Right lobe of liver (tissue), 6 donors: ENCODE measurements at regions not wholly inside any gene's neighbourhood (a gene's known extent, or its start where the extent isn't known, plus 50 kb on each side); places are given as distances from the start of the nearest gene placed in this dataset.

Source experiments
- ATAC-seq, 4 donors: fragments of 200-7000 bp; cut with Tn5 transposase; one replicate each; pipeline ENCODE4 v1.9.1; 2020; ENCODE audit warnings: mild to moderate bottlenecking in 4 of 4, moderate library complexity in 4 of 4
- DNase-seq, 3 donors: peaks; one replicate each; pipeline ENCODE4 v3.0.0-alpha.2; 2020
- H3K27ac ChIP-seq, 3 donors: fragments of 200-600 bp; one replicate each; pipeline ENCODE4 v1.8.0; 2022
- H3K27me3 ChIP-seq, 2 donors: fragments of 200-600 bp; one replicate each; pipeline ENCODE4 v1.8.0; 2022
- H3K36me3 ChIP-seq, 4 donors: fragments of 200-600 bp; sonication (generic) in 1 of 4; one replicate each; pipeline versions ENCODE4 v1.5.1 to v1.8.0; 2017 to 2022; ENCODE audit warnings: control low read depth in 1 of 4
- H3K4me1 ChIP-seq, 4 donors: fragments of 200-600 bp; sonication (generic) in 1 of 4; one replicate each; pipeline versions ENCODE4 v1.5.1 to v1.8.0; 2017 to 2022; ENCODE audit warnings: control low read depth in 1 of 4
- H3K4me3 ChIP-seq, 3 donors: fragments of 200-600 bp; one replicate each; pipeline ENCODE4 v1.8.0; 2022
- H3K9me3 ChIP-seq, 4 donors: fragments of 200-600 bp; sonication (generic) in 1 of 4; one replicate each; pipeline versions ENCODE4 v1.5.1 to v1.8.0; 2017 to 2022; ENCODE audit warnings: control low read depth in 1 of 4
- CTCF ChIP-seq, 4 donors: fragments of 200-600 bp in 3 of 4; fragments of 450-650 bp in 1 of 4; IDR thresholded peaks; one replicate each; pipeline versions ENCODE4 v1.5.1 to v1.8.0; 2016 to 2022; ENCODE audit warnings: antibody characterized with exemption in 4 of 4, mild to moderate bottlenecking in 2 of 4
- POLR2A ChIP-seq: fragments of 450-650 bp; IDR thresholded peaks from one replicate; pipeline ENCODE4 v1.6.1; 2017; ENCODE audit warnings: antibody characterized with exemption, mild to moderate bottlenecking
- WGBS: methylation state at CpG from one replicate; pipeline ENCODE4 v1.1.6; 2018; ENCODE audit warnings: low coverage, low lambda C conversion rate; ENCODE audit not compliant: insufficient coverage; ENCODE audit errors: missing lambda C conversion rate; 5-methylcytosine and 5-hydroxymethylcytosine counted together
- intact Hi-C, 2 donors: fragments of 100-400 bp; cut with DNase I; formaldehyde crosslinking; loops; one replicate each; pipeline versions ENCODE4 v1.11.2 to v1.14.1; 2022
- donor health status: DM: no; HTN: yes; CAD: no.
- donor health status: DM: no; HTN: no; CAD: no.
- donor health status: DM: no; HTN: no; CAD: no.
- donor health status: DM: no; HTN: yes; CAD: no.
- donor health status: DM: no; HTN: yes; CAD: no.

DNA sequence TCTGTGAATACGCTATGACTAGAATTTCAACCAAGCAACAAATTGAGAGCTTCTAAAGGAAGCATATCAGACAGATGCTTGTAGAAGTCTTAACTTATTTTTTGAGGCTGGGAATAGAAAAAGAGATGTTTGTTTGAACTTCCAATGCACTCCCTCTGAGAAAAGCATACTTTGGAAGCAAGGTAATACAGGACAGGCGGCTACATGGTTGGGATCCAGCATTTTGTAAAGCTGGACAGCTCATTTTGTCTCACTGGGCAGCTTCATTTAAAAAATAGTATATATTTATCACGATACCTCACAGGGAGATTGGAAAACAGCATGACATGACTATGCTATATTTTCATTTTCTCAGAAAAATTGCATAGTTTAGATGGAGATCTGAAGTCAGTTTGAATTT, 821.3 kb upstream of the API5 start:
- TF ChIP-seq CTCF (IDR thresholded peaks at IDR 0.05): no peak
- TF ChIP-seq POLR2A: no peak
- ATAC-seq: no peak
- no peaks in the 10 kb centered on the region for H3K36me3 ChIP-seq
- no peak overlapping the region for H3K4me3 ChIP-seq
- H3K9me3 ChIP-seq: no peaks in the 10 kb centered on the region
- intact Hi-C loops: no loop called here
- H3K4me1 ChIP-seq: no peaks in the 10 kb centered on the region
- no peaks in the 10 kb centered on the region for H3K27me3 ChIP-seq
- H3K27ac ChIP-seq: no peak overlapping the region
- 53% methylated on average over 3 of the region's 3 CpGs for WGBS
- DNase-seq: no peak

GRCh38 chr11:42494459-42494858, 817.3 kb upstream of the API5 start:
- Histone ChIP-seq H3K4me3 (no peak overlapping the region), H3K9me3 (no peaks in the 10 kb centered on the region), H3K4me1 (no peaks in the 10 kb centered on the region), H3K36me3 (no peaks in the 10 kb centered on the region), H3K27me3 (no peaks in the 10 kb centered on the region), H3K27ac (no peak overlapping the region)
- TF ChIP-seq POLR2A (no peak), CTCF (IDR thresholded peaks at IDR 0.05) (no peak)
- intact Hi-C loops: no loop called here
- WGBS: 84% methylated on average over 9 of the region's 9 CpGs
- no peak for ATAC-seq
- no peak for DNase-seq

DNA sequence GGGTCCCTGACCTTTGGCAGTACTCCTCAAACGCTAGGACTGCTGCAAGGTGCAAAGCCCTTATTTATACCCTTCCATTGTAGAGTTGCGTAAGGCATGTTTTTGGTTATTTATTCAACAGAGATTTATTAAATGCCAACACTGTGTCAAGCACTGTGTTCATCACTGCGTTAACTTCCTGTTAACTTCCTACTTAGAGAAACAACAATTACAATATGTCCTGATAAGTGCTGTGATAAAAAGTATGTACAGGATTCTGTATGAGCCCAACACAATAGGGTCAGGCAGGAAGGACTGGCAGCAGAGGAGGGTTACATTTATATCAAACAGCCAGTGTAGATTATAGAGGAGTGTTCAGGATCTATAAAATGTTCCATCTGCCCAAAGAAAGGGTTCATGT, 812.8 kb upstream of the API5 start:
- H3K4me1 ChIP-seq: no peaks in the 10 kb centered on the region
- 54% methylated on average over 3 of the region's 3 CpGs for WGBS
- ATAC-seq (peak; percentile 35 to 84 (median 40)), DNase-seq (no peak)
- intact Hi-C loops: no loop called here
- no peaks in the 10 kb centered on the region for H3K27me3 ChIP-seq
- H3K36me3 ChIP-seq: no peaks in the 10 kb centered on the region
- TF ChIP-seq POLR2A: no peak
- no peak for TF ChIP-seq CTCF (IDR thresholded peaks at IDR 0.05)
- no peaks in the 10 kb centered on the region for H3K9me3 ChIP-seq
- H3K27ac ChIP-seq: no peak overlapping the region
- H3K4me3 ChIP-seq: no peak overlapping the region

GRCh38 chr11:42502151-42502550, 809.6 kb upstream of the API5 start:
- WGBS: 6% methylated on average over 1 of the region's 1 CpG
- Histone ChIP-seq H3K36me3 (no peaks in the 10 kb centered on the region), H3K27me3 (no peaks in the 10 kb centered on the region), H3K4me1 (no peaks in the 10 kb centered on the region), H3K27ac (no peak overlapping the region), H3K9me3 (no peaks in the 10 kb centered on the region), H3K4me3 (no peak overlapping the region)
- no peak for DNase-seq
- intact Hi-C loops: no loop called here
- TF ChIP-seq CTCF (IDR thresholded peaks at IDR 0.05): no peak
- TF ChIP-seq POLR2A: no peak
- ATAC-seq: no peak

- DNase-seq: no peak
- no peaks in the 10 kb centered on the region for H3K4me1 ChIP-seq
- no peaks in the 10 kb centered on the region for H3K36me3 ChIP-seq
- H3K27me3 ChIP-seq: no peaks in the 10 kb centered on the region
- no peak for ATAC-seq
- intact Hi-C loops: no loop called here
- TF ChIP-seq POLR2A (no peak), CTCF (IDR thresholded peaks at IDR 0.05) (no peak)
- 48% methylated on average over 4 of the region's 4 CpGs for WGBS
- H3K9me3 ChIP-seq: no peaks in the 10 kb centered on the region
- no peak overlapping the region for H3K27ac ChIP-seq
- H3K4me3 ChIP-seq: no peak overlapping the region
Measured at GRCh38 chr11:42521994-42522393, 789.8 kb upstream of the API5 start.
